ENCODE measurements at regions not wholly inside any gene's neighbourhood (a gene's known extent, or its start where the extent isn't known, plus 50 kb on each side); places are given as distances from the start of the nearest gene placed in this dataset.
"Not testable (repeated sequence)": the region's sequence is repeated elsewhere in the genome, so short reads cannot be mapped to it uniquely, and the experiment has no call there.

DNA sequence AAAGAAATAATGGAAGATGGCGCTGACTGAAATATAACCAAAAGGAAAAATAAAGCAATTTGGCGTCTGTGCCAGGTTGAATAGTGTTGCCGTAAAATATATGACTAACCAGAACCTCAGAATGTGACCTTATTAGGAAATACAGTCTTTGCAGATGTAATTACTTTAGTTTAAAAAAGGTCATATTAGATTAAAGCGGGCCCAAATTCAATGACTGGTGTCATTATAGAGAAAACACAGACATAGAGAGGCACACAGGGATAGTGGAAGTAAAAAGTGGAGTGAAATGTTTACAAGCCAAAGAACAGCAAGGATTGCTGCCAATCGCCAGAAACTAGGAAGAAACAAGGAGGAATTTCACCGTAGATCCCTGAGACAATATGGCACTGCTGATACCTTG lies 521.2 kb downstream of the FRK start:
- no peak overlapping the region for H2AFZ ChIP-seq (ENCODE audit: low read length)
- no peaks in the 10 kb centered on the region for H3K9me3 ChIP-seq (replicated peaks; ENCODE audit: insufficient read depth, low read length)
- no peak overlapping the region for H3K9ac ChIP-seq (ENCODE audit: low read length)
- H3K79me2 ChIP-seq (ENCODE audit: low read length), result no peaks in the 10 kb centered on the region
- no peaks in the 10 kb centered on the region for H3K9me2 ChIP-seq (replicated peaks; ENCODE audit: insufficient read depth, low read length)
- H3K36me3 ChIP-seq (replicated peaks; ENCODE audit: insufficient read depth, low read length), result no peaks in the 10 kb centered on the region
- no peaks in the 10 kb centered on the region for H4K20me1 ChIP-seq (ENCODE audit: insufficient read depth, low read length)
- H3F3A ChIP-seq (ENCODE audit: insufficient read depth, low read length), result no peaks in the 10 kb centered on the region
- no peak overlapping the region for H3K4me3 ChIP-seq (ENCODE audit: low read length)
- H3K27me3 ChIP-seq (replicated peaks; ENCODE audit: insufficient read depth, low read length), result no peaks in the 10 kb centered on the region
- no peak overlapping the region for H3K4me2 ChIP-seq (ENCODE audit: low read depth, low read length)
- DNase-seq, result no peak
- TF ChIP-seq EZH2phosphoT487 (IDR thresholded peaks at IDR 0.05; ENCODE audit: low read length), result no peak
- no peak for TF ChIP-seq EZH2 (optimal IDR thresholded peaks at IDR 0.05; ENCODE audit: low read depth, low read length)
- no peak for TF ChIP-seq CTCF (IDR thresholded peaks at IDR 0.05; ENCODE audit: low read length)
- no peak overlapping the region for H3K27ac ChIP-seq (ENCODE audit: low read length)
- no peaks in the 10 kb centered on the region for H3K4me1 ChIP-seq (ENCODE audit: low read length)

DNA sequence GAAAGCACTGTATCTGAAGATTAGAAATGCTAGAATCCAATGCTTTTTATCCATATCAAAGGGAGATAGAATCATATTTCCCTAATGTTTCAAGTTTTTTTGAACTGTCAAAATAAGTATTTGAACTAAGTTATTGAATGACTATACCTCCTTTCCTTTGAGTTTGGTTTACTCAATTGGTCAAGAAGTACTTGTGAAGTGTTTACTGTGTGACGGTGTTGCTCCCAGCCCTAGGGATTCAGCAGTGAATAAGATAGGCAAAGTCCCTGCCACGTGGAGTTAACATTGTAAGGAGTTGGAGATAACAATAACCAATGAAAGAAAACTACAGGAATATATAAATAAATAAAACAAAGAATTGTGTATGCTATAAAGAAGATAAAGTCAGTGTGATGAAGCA lies 535.9 kb downstream of the FRK start:
- no peak overlapping the region for H3K9ac ChIP-seq (ENCODE audit: low read length)
- H4K20me1 ChIP-seq (ENCODE audit: insufficient read depth, low read length), result no peaks in the 10 kb centered on the region
- no peaks in the 10 kb centered on the region for H3K27me3 ChIP-seq (replicated peaks; ENCODE audit: insufficient read depth, low read length)
- no peaks in the 10 kb centered on the region for H3K9me3 ChIP-seq (replicated peaks; ENCODE audit: insufficient read depth, low read length)
- no peak overlapping the region for H3K27ac ChIP-seq (ENCODE audit: low read length)
- no peaks in the 10 kb centered on the region for H3K79me2 ChIP-seq (ENCODE audit: low read length)
- H3K4me1 ChIP-seq (ENCODE audit: low read length), result no peaks in the 10 kb centered on the region
- no peaks in the 10 kb centered on the region for H3F3A ChIP-seq (ENCODE audit: insufficient read depth, low read length)
- no peaks in the 10 kb centered on the region for H3K36me3 ChIP-seq (replicated peaks; ENCODE audit: insufficient read depth, low read length)
- no peak overlapping the region for H3K4me3 ChIP-seq (ENCODE audit: low read length)
- no peak overlapping the region for H2AFZ ChIP-seq (ENCODE audit: low read length)
- no peak for DNase-seq
- no peak overlapping the region for H3K4me2 ChIP-seq (ENCODE audit: low read depth, low read length)
- no peak for TF ChIP-seq EZH2phosphoT487 (IDR thresholded peaks at IDR 0.05; ENCODE audit: low read length)
- no peak for TF ChIP-seq CTCF (IDR thresholded peaks at IDR 0.05; ENCODE audit: low read length)
- TF ChIP-seq EZH2 (optimal IDR thresholded peaks at IDR 0.05; ENCODE audit: low read depth, low read length), result no peak
- no peaks in the 10 kb centered on the region for H3K9me2 ChIP-seq (replicated peaks; ENCODE audit: insufficient read depth, low read length)

DNA sequence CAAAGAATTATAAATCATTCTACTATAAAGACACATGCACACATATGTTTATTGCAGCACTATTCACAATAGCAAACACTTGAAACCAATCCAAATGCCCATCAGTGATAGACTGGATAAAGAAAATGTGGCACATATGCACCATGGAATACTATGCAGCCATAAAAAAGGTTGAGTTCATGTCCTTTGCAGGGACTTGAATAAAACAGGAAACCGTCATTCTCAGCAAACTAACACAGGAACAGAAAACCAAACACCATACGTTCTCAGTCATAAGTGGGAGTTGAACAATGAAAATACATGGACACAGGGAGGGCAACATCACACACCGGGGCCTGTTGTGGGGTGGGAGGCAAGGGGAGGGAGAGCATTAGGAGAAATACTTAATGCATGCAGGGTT lies 538.9 kb downstream of the FRK start:
- not testable (repeated sequence) for H3K27me3 ChIP-seq (replicated peaks; ENCODE audit: insufficient read depth, low read length); H3K4me1 ChIP-seq (ENCODE audit: low read length); H3K79me2 ChIP-seq (ENCODE audit: low read length); H3F3A ChIP-seq (ENCODE audit: insufficient read depth, low read length); H4K20me1 ChIP-seq (ENCODE audit: insufficient read depth, low read length); H3K4me3 ChIP-seq (ENCODE audit: low read length); H3K36me3 ChIP-seq (replicated peaks; ENCODE audit: insufficient read depth, low read length); H2AFZ ChIP-seq (ENCODE audit: low read length); DNase-seq; H3K9me3 ChIP-seq (replicated peaks; ENCODE audit: insufficient read depth, low read length); H3K27ac ChIP-seq (ENCODE audit: low read length); H3K9me2 ChIP-seq (replicated peaks; ENCODE audit: insufficient read depth, low read length); H3K9ac ChIP-seq (ENCODE audit: low read length); H3K4me2 ChIP-seq (ENCODE audit: low read depth, low read length)

- Histone ChIP-seq H3K9ac (ENCODE audit: low read length) (no peak overlapping the region), H4K20me1 (ENCODE audit: insufficient read depth, low read length) (no peaks in the 10 kb centered on the region), H3K4me3 (ENCODE audit: low read length) (no peak overlapping the region), H3K27ac (ENCODE audit: low read length) (no peak overlapping the region), H3K79me2 (ENCODE audit: low read length) (no peaks in the 10 kb centered on the region), H3K27me3 (replicated peaks; ENCODE audit: insufficient read depth, low read length) (no peaks in the 10 kb centered on the region), H3K9me3 (replicated peaks; ENCODE audit: insufficient read depth, low read length) (no peaks in the 10 kb centered on the region), H2AFZ (ENCODE audit: low read length) (no peak overlapping the region), H3K4me1 (ENCODE audit: low read length) (no peaks in the 10 kb centered on the region), H3F3A (ENCODE audit: insufficient read depth, low read length) (no peaks in the 10 kb centered on the region), H3K4me2 (ENCODE audit: low read depth, low read length) (no peak overlapping the region), H3K36me3 (replicated peaks; ENCODE audit: insufficient read depth, low read length) (no peaks in the 10 kb centered on the region), H3K9me2 (replicated peaks; ENCODE audit: insufficient read depth, low read length) (no peaks in the 10 kb centered on the region)
- TF ChIP-seq EZH2 (optimal IDR thresholded peaks at IDR 0.05; ENCODE audit: low read depth, low read length) (no peak), EZH2phosphoT487 (IDR thresholded peaks at IDR 0.05; ENCODE audit: low read length) (no peak), CTCF (IDR thresholded peaks at IDR 0.05; ENCODE audit: low read length) (no peak)
- DNase-seq, result no peak
Measured at GRCh38 chr6:115514656-115515055, 546.0 kb downstream of the FRK start.
